SKM-1 (cell line): ENCODE measurements at regions not wholly inside any gene's neighbourhood (a gene's known extent, or its start where the extent isn't known, plus 50 kb on each side); places are given as distances from the start of the nearest gene placed in this dataset.

ENCODE experiments used
- DNase-seq: peaks from one replicate; lab custom pipeline; 2025; ENCODE audit not compliant: unreplicated experiment; lab: John Stamatoyannopoulos, UW

GRCh38 chr1:234975941-234976860 is 152.4 kb downstream of the TOMM20 start:
- DNase-seq, result no peak

GRCh38 chr1:234975122-234975940 is 153.3 kb downstream of the TOMM20 start:
- peak; percentile 88 for DNase-seq

GRCh38 chr1:234973426-234974250 is 155.0 kb downstream of the TOMM20 start:
- no peak for DNase-seq

GRCh38 chr1:234972411-234973191 is 156.0 kb downstream of the TOMM20 start:
- DNase-seq, result no peak

GRCh38 chr1:234971586-234972297 is 156.9 kb downstream of the TOMM20 start:
- DNase-seq, result no peak

- DNase-seq, result no peak
Observed at GRCh38 chr1:234970731-234971476, 157.7 kb downstream of the TOMM20 start.

- no peak for DNase-seq
Observed at GRCh38 chr1:234970401-234970730, 158.3 kb downstream of the TOMM20 start.

GRCh38 chr1:234969581-234970400 is 158.8 kb downstream of the TOMM20 start:
- no peak for DNase-seq

GRCh38 chr1:234969011-234969441 is 159.6 kb downstream of the TOMM20 start:
- no peak for DNase-seq

- no peak for DNase-seq
Observed at GRCh38 chr1:234968451-234968850, 160.2 kb downstream of the TOMM20 start.

GRCh38 chr1:234967121-234967520 is 161.5 kb downstream of the TOMM20 start:
- DNase-seq, result no peak

GRCh38 chr1:234965111-234965510 is 163.5 kb downstream of the TOMM20 start:
- peak; percentile 65 for DNase-seq

GRCh38 chr1:234963904-234964702 is 164.5 kb downstream of the TOMM20 start:
- DNase-seq, result no peak

GRCh38 chr1:234963180-234963903 is 165.3 kb downstream of the TOMM20 start:
- peak; percentile 100 for DNase-seq

GRCh38 chr1:234962340-234962989 is 166.2 kb downstream of the TOMM20 start:
- DNase-seq, result peak; percentile 63
